ENCODE measurements at regions not wholly inside any gene's neighbourhood (a gene's known extent, or its start where the extent isn't known, plus 50 kb on each side); places are given as distances from the start of the nearest gene placed in this dataset.

- TF ChIP-seq CTCF (conservative IDR thresholded peaks at IDR 0.05; ENCODE audit: low read length) (no peak), EZH2phosphoT487 (IDR thresholded peaks at IDR 0.05; ENCODE audit: borderline replicate concordance) (no peak)
These were observed 193.2 kb downstream of the ICOS start for GRCh38 chr2:204129591-204130294.

GRCh38 chr2:204131621-204132020, 195.1 kb downstream of the ICOS start:
- no peaks in the 10 kb centered on the region for H3K9me2 ChIP-seq (replicated peaks; ENCODE audit: low read depth, low read length)
- no peak for TF ChIP-seq EZH2phosphoT487 (IDR thresholded peaks at IDR 0.05; ENCODE audit: borderline replicate concordance)
- no peak for TF ChIP-seq CTCF (conservative IDR thresholded peaks at IDR 0.05; ENCODE audit: low read length)
- H2AFZ ChIP-seq (ENCODE audit: low read length): no peak overlapping the region
- H3K36me3 ChIP-seq (ENCODE audit: insufficient read depth, low read length): no peaks in the 10 kb centered on the region
- no peaks in the 10 kb centered on the region for H3K9me3 ChIP-seq (ENCODE audit: insufficient read depth, low read depth, low read length)
- no peaks in the 10 kb centered on the region for H3F3A ChIP-seq (ENCODE audit: low read depth)
- no peak overlapping the region for H3K4me3 ChIP-seq (ENCODE audit: low read length, poor library complexity, severe bottlenecking)
- no peaks in the 10 kb centered on the region for H4K20me1 ChIP-seq (ENCODE audit: insufficient read depth, low read length, poor library complexity, severe bottlenecking)
- no peaks in the 10 kb centered on the region for H3K27me3 ChIP-seq (ENCODE audit: insufficient read depth, low read length, poor library complexity, severe bottlenecking)
- no peaks in the 10 kb centered on the region for H3K79me2 ChIP-seq (ENCODE audit: insufficient read depth, low read length)
- no peak overlapping the region for H3K9ac ChIP-seq (ENCODE audit: low read depth, low read length, poor library complexity, severe bottlenecking)
- no peaks in the 10 kb centered on the region for H3K4me1 ChIP-seq (ENCODE audit: insufficient read depth, low read length, poor library complexity, severe bottlenecking)
- no peak overlapping the region for H3K4me2 ChIP-seq (ENCODE audit: low read depth, low read length, poor library complexity, severe bottlenecking)

More at GRCh38 chr2:204129591-204130294, 193.2 kb downstream of the ICOS start:
- H4K20me1 ChIP-seq (ENCODE audit: insufficient read depth, low read length, poor library complexity, severe bottlenecking): no peaks in the 10 kb centered on the region
- H3K79me2 ChIP-seq (ENCODE audit: insufficient read depth, low read length): no peaks in the 10 kb centered on the region
- H3K36me3 ChIP-seq (ENCODE audit: insufficient read depth, low read length): no peaks in the 10 kb centered on the region
- H3K27me3 ChIP-seq (ENCODE audit: insufficient read depth, low read length, poor library complexity, severe bottlenecking): no peaks in the 10 kb centered on the region
- H3K4me1 ChIP-seq (ENCODE audit: insufficient read depth, low read length, poor library complexity, severe bottlenecking): no peaks in the 10 kb centered on the region
- H3K9me2 ChIP-seq (replicated peaks; ENCODE audit: low read depth, low read length): no peaks in the 10 kb centered on the region
- no peak overlapping the region for H3K9ac ChIP-seq (ENCODE audit: low read depth, low read length, poor library complexity, severe bottlenecking)
- H3K4me3 ChIP-seq (ENCODE audit: low read length, poor library complexity, severe bottlenecking): no peak overlapping the region
- H3K4me2 ChIP-seq (ENCODE audit: low read depth, low read length, poor library complexity, severe bottlenecking): no peak overlapping the region
- H3F3A ChIP-seq (ENCODE audit: low read depth): no peaks in the 10 kb centered on the region
- no peaks in the 10 kb centered on the region for H3K9me3 ChIP-seq (ENCODE audit: insufficient read depth, low read depth, low read length)
- H2AFZ ChIP-seq (ENCODE audit: low read length): no peak overlapping the region

GRCh38 chr2:204133476-204133875, 196.9 kb downstream of the ICOS start:
- TF ChIP-seq EZH2phosphoT487 (IDR thresholded peaks at IDR 0.05; ENCODE audit: borderline replicate concordance) (no peak), CTCF (conservative IDR thresholded peaks at IDR 0.05; ENCODE audit: low read length) (no peak)
- H3K9me2 ChIP-seq (replicated peaks; ENCODE audit: low read depth, low read length): no peaks in the 10 kb centered on the region
- H3K4me1 ChIP-seq (ENCODE audit: insufficient read depth, low read length, poor library complexity, severe bottlenecking): no peaks in the 10 kb centered on the region
- H3K4me2 ChIP-seq (ENCODE audit: low read depth, low read length, poor library complexity, severe bottlenecking): no peak overlapping the region
- H3K9ac ChIP-seq (ENCODE audit: low read depth, low read length, poor library complexity, severe bottlenecking): no peak overlapping the region
- no peak overlapping the region for H2AFZ ChIP-seq (ENCODE audit: low read length)
- no peaks in the 10 kb centered on the region for H3K36me3 ChIP-seq (ENCODE audit: insufficient read depth, low read length)
- H3K4me3 ChIP-seq (ENCODE audit: low read length, poor library complexity, severe bottlenecking): no peak overlapping the region
- H3K79me2 ChIP-seq (ENCODE audit: insufficient read depth, low read length): no peaks in the 10 kb centered on the region
- no peaks in the 10 kb centered on the region for H4K20me1 ChIP-seq (ENCODE audit: insufficient read depth, low read length, poor library complexity, severe bottlenecking)
- H3F3A ChIP-seq (ENCODE audit: low read depth): no peaks in the 10 kb centered on the region
- H3K27me3 ChIP-seq (ENCODE audit: insufficient read depth, low read length, poor library complexity, severe bottlenecking): no peaks in the 10 kb centered on the region
- no peaks in the 10 kb centered on the region for H3K9me3 ChIP-seq (ENCODE audit: insufficient read depth, low read depth, low read length)
